OCI-LY1 (cell line): ENCODE measurements at regions not wholly inside any gene's neighbourhood (a gene's known extent, or its start where the extent isn't known, plus 50 kb on each side); places are given as distances from the start of the nearest gene placed in this dataset.

Source experiments
- H2AFZ ChIP-seq: fragments of 200-600 bp; sonication (generic), shearing (Covaris generic); 2 replicates; pipeline ENCODE4 v1.6.0; 2014; ENCODE audit warnings: antibody characterized with exemption, mild to moderate bottlenecking, low read length
- H3F3A ChIP-seq: fragments of 200-600 bp; sonication (generic), shearing (Covaris generic); 2 replicates; pipeline ENCODE4 v1.6.0; 2014; ENCODE audit warnings: mild to moderate bottlenecking, antibody characterized with exemption, low read length, moderate library complexity; ENCODE audit not compliant: insufficient read depth
- H3K27ac ChIP-seq: fragments of 200-600 bp; sonication (generic); 2 replicates; pipeline ENCODE4 v1.5.1; 2014; ENCODE audit warnings: low read length, mixed run types, mild to moderate bottlenecking, low read depth; ENCODE audit not compliant: poor library complexity, severe bottlenecking
- H3K27me3 ChIP-seq: fragments of 200-600 bp; sonication (generic); 2 replicates; pipeline ENCODE4 v1.6.0; 2014; ENCODE audit warnings: antibody characterized with exemption, mild to moderate bottlenecking, low read length, moderate library complexity; ENCODE audit not compliant: insufficient read depth
- H3K36me3 ChIP-seq: fragments of 200-600 bp; sonication (generic); 2 replicates; pipeline ENCODE4 v1.6.1; 2014; ENCODE audit warnings: mild to moderate bottlenecking, antibody characterized with exemption, low read length, moderate library complexity, mixed read lengths; ENCODE audit not compliant: insufficient read depth
- H3K4me1 ChIP-seq: fragments of 200-600 bp; sonication (generic); 2 replicates; pipeline ENCODE4 v1.5.1; 2014; ENCODE audit warnings: mild to moderate bottlenecking, low read length, moderate library complexity; ENCODE audit not compliant: insufficient read depth, severe bottlenecking
- H3K4me2 ChIP-seq: fragments of 200-600 bp; sonication (generic), shearing (Covaris generic); 2 replicates; pipeline ENCODE4 v1.6.1; 2014; ENCODE audit warnings: low read length
- H3K4me3 ChIP-seq: fragments of 200-600 bp; sonication (generic); 2 replicates; pipeline ENCODE4 v1.5.1; 2014; ENCODE audit warnings: low read length, low read depth, mild to moderate bottlenecking, mixed read lengths; ENCODE audit not compliant: poor library complexity, severe bottlenecking
- H3K79me2 ChIP-seq: fragments of 200-600 bp; shearing (Covaris generic); 2 replicates; pipeline ENCODE4 v1.6.1; 2016; ENCODE audit warnings: mixed run types, low read length, mixed read lengths; ENCODE audit not compliant: insufficient read depth
- H3K9ac ChIP-seq: fragments of 200-600 bp; sonication (generic), shearing (Covaris generic); 2 replicates; pipeline ENCODE4 v1.6.1; 2014; ENCODE audit warnings: mild to moderate bottlenecking, low read length, mixed read lengths
- H3K9me2 ChIP-seq: fragments of 200-600 bp; sonication (generic), shearing (Covaris generic); 2 replicates; pipeline ENCODE4 v1.6.1; 2014; ENCODE audit warnings: low read depth, mild to moderate bottlenecking, low read length, mixed read lengths
- H3K9me3 ChIP-seq: fragments of 200-600 bp; shearing (Covaris generic); 2 replicates; pipeline ENCODE4 v1.6.1; 2014; ENCODE audit warnings: low read length, mixed read lengths
- H4K20me1 ChIP-seq: fragments of 200-600 bp; sonication (generic), shearing (Covaris generic); 2 replicates; pipeline ENCODE4 v1.6.0; 2016; ENCODE audit warnings: mild to moderate bottlenecking, low read length; ENCODE audit not compliant: insufficient read depth
- EZH2 ChIP-seq: fragments of 200-600 bp; sonication (generic), shearing (Covaris generic); IDR thresholded peaks from 2 replicates; pipeline ENCODE4 v1.8.0; 2017; ENCODE audit warnings: borderline replicate concordance, mixed run types, mild to moderate bottlenecking, antibody characterized with exemption, low read length, moderate library complexity, mixed read lengths
- TF ChIP-seq, protein P1 (sequence below): fragments of 200-600 bp; sonication (generic), shearing (Covaris generic); IDR thresholded peaks from 2 replicates; pipeline ENCODE4 v1.5.1; 2017; ENCODE audit warnings: mild to moderate bottlenecking, antibody characterized with exemption, low read length, moderate library complexity, mixed read lengths

DNA sequence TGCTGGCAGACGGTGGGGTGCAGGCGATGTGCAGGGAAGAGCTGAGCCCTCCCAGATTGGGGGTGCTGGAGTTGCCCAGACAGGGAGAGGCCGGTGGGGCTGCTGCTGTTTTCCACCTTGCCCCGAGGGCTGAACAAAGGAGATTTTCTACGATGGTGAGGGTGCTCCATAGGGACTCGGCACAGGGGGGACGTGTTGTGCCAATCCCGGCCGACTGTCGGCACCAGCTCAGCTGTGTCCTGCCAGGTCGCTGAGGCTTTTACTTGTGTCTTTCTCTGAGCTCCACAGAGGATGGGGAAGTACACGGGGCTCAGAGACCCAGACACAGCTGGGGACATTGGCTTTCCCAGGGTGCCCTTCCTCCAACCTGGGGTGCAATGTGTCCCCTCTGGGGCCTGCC lies 816.8 kb downstream of the BRD1 start:
- no peak for TF ChIP-seq EZH2
- TF ChIP-seq, protein P1, sequence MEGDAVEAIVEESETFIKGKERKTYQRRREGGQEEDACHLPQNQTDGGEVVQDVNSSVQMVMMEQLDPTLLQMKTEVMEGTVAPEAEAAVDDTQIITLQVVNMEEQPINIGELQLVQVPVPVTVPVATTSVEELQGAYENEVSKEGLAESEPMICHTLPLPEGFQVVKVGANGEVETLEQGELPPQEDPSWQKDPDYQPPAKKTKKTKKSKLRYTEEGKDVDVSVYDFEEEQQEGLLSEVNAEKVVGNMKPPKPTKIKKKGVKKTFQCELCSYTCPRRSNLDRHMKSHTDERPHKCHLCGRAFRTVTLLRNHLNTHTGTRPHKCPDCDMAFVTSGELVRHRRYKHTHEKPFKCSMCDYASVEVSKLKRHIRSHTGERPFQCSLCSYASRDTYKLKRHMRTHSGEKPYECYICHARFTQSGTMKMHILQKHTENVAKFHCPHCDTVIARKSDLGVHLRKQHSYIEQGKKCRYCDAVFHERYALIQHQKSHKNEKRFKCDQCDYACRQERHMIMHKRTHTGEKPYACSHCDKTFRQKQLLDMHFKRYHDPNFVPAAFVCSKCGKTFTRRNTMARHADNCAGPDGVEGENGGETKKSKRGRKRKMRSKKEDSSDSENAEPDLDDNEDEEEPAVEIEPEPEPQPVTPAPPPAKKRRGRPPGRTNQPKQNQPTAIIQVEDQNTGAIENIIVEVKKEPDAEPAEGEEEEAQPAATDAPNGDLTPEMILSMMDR, result no peak
- Histone ChIP-seq H3K27me3 (0 out of 2 replicates have a peak, but pooled peaks cover 6% of the 10 kb centered on the region), H3K9ac (no peak overlapping the region), H3K9me3 (no peaks in the 10 kb centered on the region), H3K9me2 (no peaks in the 10 kb centered on the region), H3K4me1 (no peaks in the 10 kb centered on the region), H3K4me3 (no peak overlapping the region), H3K27ac (no peak overlapping the region), H3K79me2 (no peaks in the 10 kb centered on the region), H3F3A (no peaks in the 10 kb centered on the region), H3K4me2 (no peak overlapping the region), H3K36me3 (no peaks in the 10 kb centered on the region), H2AFZ (no peak overlapping the region), H4K20me1 (no peaks in the 10 kb centered on the region)

DNA sequence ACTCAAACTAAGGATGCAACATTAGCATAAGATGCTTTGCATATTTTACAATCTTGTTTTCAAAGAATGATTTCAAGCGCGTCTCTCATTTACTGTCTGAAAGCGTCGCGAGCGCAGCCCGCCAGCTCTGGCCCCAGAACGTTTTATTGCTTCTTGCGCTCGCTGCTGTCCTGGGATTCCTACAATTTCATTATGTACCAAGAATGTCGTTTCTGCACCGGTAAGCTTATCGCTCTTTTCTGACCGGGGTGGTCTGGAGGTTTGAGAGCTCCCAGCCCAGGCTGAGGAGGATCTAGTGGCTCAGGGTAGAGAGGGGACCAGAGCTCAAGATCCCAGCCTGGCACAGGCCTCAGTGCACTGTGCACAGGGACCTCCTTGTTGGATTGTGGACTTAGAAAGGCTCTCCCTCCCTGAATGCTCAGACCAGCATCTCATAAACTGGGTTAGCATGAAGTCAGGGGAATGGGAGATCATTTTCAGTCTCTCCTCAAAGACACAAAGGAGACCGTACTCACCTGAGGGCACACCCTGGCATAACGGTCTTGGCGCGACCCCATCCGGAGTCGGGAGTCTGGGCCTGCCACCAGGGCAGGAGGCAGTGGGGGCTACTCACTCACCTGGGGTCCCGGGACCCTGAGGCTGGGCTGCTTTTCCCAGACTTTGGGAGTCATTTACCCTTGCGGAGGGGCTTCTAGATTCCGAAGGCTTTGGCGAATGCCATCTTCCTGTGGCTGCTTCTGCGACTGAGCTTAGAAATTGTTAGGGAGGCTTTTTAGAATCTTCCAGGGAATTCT lies 817.4 kb downstream of the BRD1 start:
- H3K4me2 ChIP-seq, result no peak overlapping the region
- no peak overlapping the region for H3K27ac ChIP-seq
- TF ChIP-seq EZH2, result no peak
- TF ChIP-seq, protein P1, result no peak
- H3K27me3 ChIP-seq, result 0 out of 2 replicates have a peak, but pooled peaks cover 6% of the 10 kb centered on the region
- H3K9me2 ChIP-seq, result no peaks in the 10 kb centered on the region
- H3K4me3 ChIP-seq, result no peak overlapping the region
- no peaks in the 10 kb centered on the region for H3F3A ChIP-seq
- no peaks in the 10 kb centered on the region for H3K79me2 ChIP-seq
- no peaks in the 10 kb centered on the region for H3K36me3 ChIP-seq
- no peak overlapping the region for H2AFZ ChIP-seq
- H4K20me1 ChIP-seq, result no peaks in the 10 kb centered on the region
- no peak overlapping the region for H3K9ac ChIP-seq
- no peaks in the 10 kb centered on the region for H3K9me3 ChIP-seq
- no peaks in the 10 kb centered on the region for H3K4me1 ChIP-seq

DNA sequence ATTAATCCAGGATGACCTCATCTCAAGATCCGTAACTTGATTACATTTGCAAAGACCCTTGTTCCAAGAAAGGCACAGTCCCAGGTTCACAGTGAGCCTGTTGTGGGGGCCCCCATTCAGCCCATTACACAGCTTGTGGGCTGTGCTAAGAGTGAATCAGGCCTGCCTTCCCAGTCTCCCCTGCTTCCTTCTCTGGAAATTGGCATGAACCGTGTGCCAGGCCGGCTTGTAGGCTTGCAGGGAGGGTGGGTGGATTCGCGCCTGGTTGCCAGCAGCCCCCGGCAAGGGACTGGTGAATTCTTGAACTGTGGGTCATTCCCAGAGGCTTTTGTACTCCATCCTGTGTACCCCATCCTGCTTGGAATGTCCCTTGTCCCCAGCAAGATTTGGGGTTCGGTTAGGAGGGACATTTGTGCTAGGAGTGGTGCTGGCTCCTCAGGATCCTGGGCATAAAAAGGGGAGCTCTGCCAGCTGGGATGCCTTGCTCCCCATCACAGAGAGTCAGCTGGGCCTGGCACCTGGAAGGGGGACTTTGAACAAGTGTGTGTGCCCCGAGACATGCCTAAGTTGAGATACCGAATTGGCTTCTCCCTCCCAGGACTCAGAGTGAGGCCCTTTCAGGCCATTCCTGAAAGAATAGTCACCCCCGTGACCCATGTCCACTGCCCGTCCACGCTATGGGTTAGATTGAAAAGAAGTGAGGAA lies 818.2 kb downstream of the BRD1 start:
- TF ChIP-seq, protein P1, result no peak
- TF ChIP-seq EZH2, result no peak
- 0 out of 2 replicates have a peak, but pooled peaks cover 6% of the 10 kb centered on the region for H3K27me3 ChIP-seq
- H3K9me3 ChIP-seq, result no peaks in the 10 kb centered on the region
- no peak overlapping the region for H2AFZ ChIP-seq
- H3K4me1 ChIP-seq, result no peaks in the 10 kb centered on the region
- H3K9me2 ChIP-seq, result no peaks in the 10 kb centered on the region
- H4K20me1 ChIP-seq, result no peaks in the 10 kb centered on the region
- H3K27ac ChIP-seq, result no peak overlapping the region
- H3F3A ChIP-seq, result no peaks in the 10 kb centered on the region
- H3K4me2 ChIP-seq, result no peak overlapping the region
- H3K9ac ChIP-seq, result no peak overlapping the region
- no peaks in the 10 kb centered on the region for H3K79me2 ChIP-seq
- H3K36me3 ChIP-seq, result no peaks in the 10 kb centered on the region
- H3K4me3 ChIP-seq, result no peak overlapping the region
